Nephron progenitor cell (in vitro differentiated cells): ENCODE measurements at regions not wholly inside any gene's neighbourhood (a gene's known extent, or its start where the extent isn't known, plus 50 kb on each side); places are given as distances from the start of the nearest gene placed in this dataset.

Experiments used
- DNase-seq: peaks from one replicate; pipeline ENCODE4 v3.0.0; 2021
- H3K27ac Mint-ChIP-seq: 2 replicates; pipeline ENCODE4 v1.8.0; 2021; ENCODE audit warnings: mild to moderate bottlenecking, moderate library complexity, mixed read lengths
- H3K27me3 Mint-ChIP-seq: 2 replicates; pipeline ENCODE4 v1.8.0; 2021; ENCODE audit warnings: mild to moderate bottlenecking, low read depth, mixed read lengths; ENCODE audit not compliant: poor library complexity
- H3K36me3 Mint-ChIP-seq: 2 replicates; pipeline ENCODE4 v1.8.0; 2021; ENCODE audit warnings: low read depth, mixed read lengths
- H3K4me1 Mint-ChIP-seq: 2 replicates; pipeline ENCODE4 v1.8.0; 2021; ENCODE audit warnings: mixed read lengths
- H3K4me3 Mint-ChIP-seq: 2 replicates; pipeline ENCODE4 v1.8.0; 2021; ENCODE audit warnings: mild to moderate bottlenecking, moderate library complexity, mixed read lengths
- H3K9me3 Mint-ChIP-seq: 2 replicates; pipeline ENCODE4 v1.8.0; 2021; ENCODE audit warnings: mild to moderate bottlenecking, moderate library complexity, mixed read lengths
- TF ChIP-seq, protein P1 (sequence below): fragments of 200-600 bp; sonication (generic); IDR thresholded peaks from 2 replicates; pipeline ENCODE4 v1.5.0; 2021; ENCODE audit warnings: antibody characterized with exemption

DNA sequence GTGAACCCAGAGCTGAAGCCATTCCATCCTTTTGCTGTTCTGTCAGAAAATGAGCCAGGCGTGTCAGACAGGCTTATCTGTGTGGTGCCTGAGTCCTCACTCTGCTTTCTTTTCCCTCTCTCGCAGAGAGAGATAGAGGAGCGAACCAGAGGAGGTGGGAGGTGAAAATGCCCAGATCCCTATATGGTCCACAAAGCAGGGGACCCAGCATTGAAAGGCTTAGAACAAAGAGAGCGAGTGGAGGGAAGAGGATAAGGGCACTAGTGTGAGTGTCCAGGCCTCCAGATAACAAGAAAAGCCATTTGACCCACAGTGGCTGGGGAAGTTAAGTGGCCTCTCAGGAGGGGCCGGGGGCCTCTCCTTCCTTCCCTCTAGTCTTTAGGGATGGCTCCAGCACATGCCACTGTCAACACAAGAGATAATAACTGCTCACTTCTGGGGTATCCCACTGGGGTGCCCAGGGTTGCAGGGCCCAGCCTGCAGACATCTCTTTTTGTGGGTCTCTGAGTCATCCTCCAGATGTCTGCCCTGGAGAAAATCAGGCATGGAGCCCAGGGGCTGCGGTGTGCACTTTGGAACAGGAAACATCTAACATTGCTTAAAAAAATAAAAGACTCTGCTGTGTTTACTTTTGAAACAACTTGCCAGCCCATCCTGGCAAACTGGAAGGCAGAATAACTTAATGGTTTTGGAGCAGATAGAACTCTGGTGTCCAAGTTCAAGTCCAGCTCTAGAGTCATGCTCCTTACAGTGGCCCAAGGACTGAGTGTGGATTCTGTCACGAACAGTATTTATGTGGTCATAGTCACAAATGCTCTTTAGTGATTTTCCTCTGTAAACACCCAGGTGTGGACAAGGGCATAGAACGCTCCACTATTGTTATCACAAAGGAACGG is 189.5 kb downstream of the CXCL12 start:
- Mint-ChIP-seq H3K27ac (no peak overlapping the region), H3K4me1 (peaks cover 28% of the 10 kb centered on the region), H3K36me3 (no peaks in the 10 kb centered on the region)

GRCh38 chr10:44194435-44194834 is 190.5 kb downstream of the CXCL12 start:
- H3K9me3 Mint-ChIP-seq = peaks cover 12% of the 10 kb centered on the region
- DNase-seq = no peak
- no peak overlapping the region for H3K27ac Mint-ChIP-seq
- TF ChIP-seq, protein P1, sequence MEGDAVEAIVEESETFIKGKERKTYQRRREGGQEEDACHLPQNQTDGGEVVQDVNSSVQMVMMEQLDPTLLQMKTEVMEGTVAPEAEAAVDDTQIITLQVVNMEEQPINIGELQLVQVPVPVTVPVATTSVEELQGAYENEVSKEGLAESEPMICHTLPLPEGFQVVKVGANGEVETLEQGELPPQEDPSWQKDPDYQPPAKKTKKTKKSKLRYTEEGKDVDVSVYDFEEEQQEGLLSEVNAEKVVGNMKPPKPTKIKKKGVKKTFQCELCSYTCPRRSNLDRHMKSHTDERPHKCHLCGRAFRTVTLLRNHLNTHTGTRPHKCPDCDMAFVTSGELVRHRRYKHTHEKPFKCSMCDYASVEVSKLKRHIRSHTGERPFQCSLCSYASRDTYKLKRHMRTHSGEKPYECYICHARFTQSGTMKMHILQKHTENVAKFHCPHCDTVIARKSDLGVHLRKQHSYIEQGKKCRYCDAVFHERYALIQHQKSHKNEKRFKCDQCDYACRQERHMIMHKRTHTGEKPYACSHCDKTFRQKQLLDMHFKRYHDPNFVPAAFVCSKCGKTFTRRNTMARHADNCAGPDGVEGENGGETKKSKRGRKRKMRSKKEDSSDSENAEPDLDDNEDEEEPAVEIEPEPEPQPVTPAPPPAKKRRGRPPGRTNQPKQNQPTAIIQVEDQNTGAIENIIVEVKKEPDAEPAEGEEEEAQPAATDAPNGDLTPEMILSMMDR = no peak
- peaks cover 28% of the 10 kb centered on the region for H3K4me1 Mint-ChIP-seq
- H3K27me3 Mint-ChIP-seq = no peaks in the 10 kb centered on the region
- H3K36me3 Mint-ChIP-seq = no peaks in the 10 kb centered on the region
- no peak overlapping the region for H3K4me3 Mint-ChIP-seq

More for the DNA sequence above, 189.5 kb downstream of the CXCL12 start:
- no peak overlapping the region for H3K4me3 Mint-ChIP-seq
- H3K27me3 Mint-ChIP-seq = no peaks in the 10 kb centered on the region
- TF ChIP-seq, protein P1 = no peak
- no peak for DNase-seq
- peaks cover 9% of the 10 kb centered on the region for H3K9me3 Mint-ChIP-seq

DNA sequence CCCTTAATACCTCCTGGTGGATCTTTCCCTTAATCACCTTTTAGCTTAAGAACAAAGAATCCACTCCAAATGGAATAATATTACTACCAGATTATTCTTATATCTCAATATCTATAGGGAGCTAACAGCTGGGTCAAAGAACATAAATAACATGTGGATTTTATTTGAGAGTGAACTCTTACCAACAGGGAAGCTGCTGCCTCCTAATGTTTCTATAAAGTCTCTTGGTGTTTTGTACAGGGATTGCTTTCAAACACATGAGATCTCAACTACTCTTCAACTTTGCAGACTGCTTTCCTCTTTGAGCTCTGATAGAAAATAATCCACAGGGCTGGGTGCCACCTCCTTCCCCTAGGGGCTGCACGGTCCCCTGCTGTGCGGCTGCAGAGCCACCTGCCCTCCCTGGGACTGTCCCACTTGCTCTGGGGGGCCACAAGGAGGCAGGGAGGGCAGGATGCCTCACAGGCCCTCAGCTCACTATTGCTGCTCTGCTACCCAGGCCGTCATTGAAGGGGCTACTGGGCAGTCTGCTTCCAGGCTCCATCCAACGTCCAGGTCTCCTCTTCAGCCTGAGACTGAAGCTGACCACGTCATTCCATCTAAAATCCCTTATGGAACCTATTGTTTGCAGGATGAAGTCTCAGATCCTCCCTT is 191.2 kb downstream of the CXCL12 start:
- TF ChIP-seq, protein P1 = no peak
- no peak overlapping the region for H3K4me3 Mint-ChIP-seq
- no peaks in the 10 kb centered on the region for H3K36me3 Mint-ChIP-seq

GRCh38 chr10:44193166-44193565 is 191.7 kb downstream of the CXCL12 start:
- peaks cover 20% of the 10 kb centered on the region for H3K9me3 Mint-ChIP-seq
- no peak for DNase-seq
- H3K27ac Mint-ChIP-seq = no peak overlapping the region
- TF ChIP-seq, protein P1 = no peak
- H3K4me1 Mint-ChIP-seq = peaks cover 28% of the 10 kb centered on the region
- no peaks in the 10 kb centered on the region for H3K27me3 Mint-ChIP-seq
- H3K36me3 Mint-ChIP-seq = no peaks in the 10 kb centered on the region
- no peak overlapping the region for H3K4me3 Mint-ChIP-seq

More for the DNA sequence above, 191.2 kb downstream of the CXCL12 start:
- Mint-ChIP-seq H3K9me3 (peaks cover 18% of the 10 kb centered on the region), H3K4me1 (peaks cover 28% of the 10 kb centered on the region), H3K27ac (no peak overlapping the region), H3K27me3 (no peaks in the 10 kb centered on the region)
- DNase-seq = no peak

- no peak for DNase-seq
- H3K27me3 Mint-ChIP-seq = no peaks in the 10 kb centered on the region
- H3K27ac Mint-ChIP-seq = no peak overlapping the region
- TF ChIP-seq, protein P1 = no peak
- H3K4me3 Mint-ChIP-seq = no peak overlapping the region
- peaks cover 20% of the 10 kb centered on the region for H3K9me3 Mint-ChIP-seq
- H3K36me3 Mint-ChIP-seq = no peaks in the 10 kb centered on the region
- H3K4me1 Mint-ChIP-seq = peaks cover 28% of the 10 kb centered on the region
Observed at GRCh38 chr10:44192435-44192834, 192.5 kb downstream of the CXCL12 start.
